HUES6 (cell line): ENCODE measurements at regions not wholly inside any gene's neighbourhood (a gene's known extent, or its start where the extent isn't known, plus 50 kb on each side); places are given as distances from the start of the nearest gene placed in this dataset.
"Not testable (repeated sequence)": the region's sequence is repeated elsewhere in the genome, so short reads cannot be mapped to it uniquely, and the experiment has no call there.

ENCODE experiments used
- H3K27ac ChIP-seq: 2 replicates; pipeline ENCODE4 v1.7.0; 2013; ENCODE audit warnings: low read depth, mild to moderate bottlenecking, low read length, inconsistent platforms
- H3K27me3 ChIP-seq: 2 replicates; pipeline ENCODE4 v1.6.1; 2013; ENCODE audit warnings: low read length; ENCODE audit not compliant: control insufficient read depth, insufficient read depth
- H3K36me3 ChIP-seq: 2 replicates; pipeline ENCODE4 v1.6.1; 2013; ENCODE audit warnings: low read length; ENCODE audit not compliant: control insufficient read depth, insufficient read depth
- H3K4me1 ChIP-seq: 2 replicates; pipeline ENCODE4 v1.6.1; 2013; ENCODE audit warnings: low read length; ENCODE audit not compliant: control insufficient read depth, insufficient read depth
- H3K4me3 ChIP-seq: 2 replicates; pipeline ENCODE4 v1.5.1; 2013; ENCODE audit warnings: low read depth, low read length
- H3K9ac ChIP-seq: one replicate; pipeline ENCODE4 v1.6.1; 2013; ENCODE audit warnings: mild to moderate bottlenecking, low read length
- H3K9me3 ChIP-seq: 2 replicates; pipeline ENCODE4 v1.6.1; 2013; ENCODE audit warnings: low read depth, low read length; ENCODE audit not compliant: control insufficient read depth, insufficient read depth

GRCh38 chrX:93868289-93868965 lies 194.4 kb downstream of the FAM133A start:
- H3K27ac ChIP-seq: no peak overlapping the region
- H3K4me1 ChIP-seq: 0 out of 2 replicates have a peak, but pooled peaks cover 6% of the 10 kb centered on the region
- no peak overlapping the region for H3K9ac ChIP-seq
- H3K27me3 ChIP-seq: no peaks in the 10 kb centered on the region
- no peaks in the 10 kb centered on the region for H3K36me3 ChIP-seq
- no peak overlapping the region for H3K4me3 ChIP-seq
- H3K9me3 ChIP-seq: peaks cover 14% of the 10 kb centered on the region

- H3K27me3 ChIP-seq: no peaks in the 10 kb centered on the region
- no peak overlapping the region for H3K27ac ChIP-seq
- H3K4me1 ChIP-seq: peaks cover 9% of the 10 kb centered on the region; the same call in 1 of the 2 replicates
- H3K36me3 ChIP-seq: peaks cover 4% of the 10 kb centered on the region; the same call in 1 of the 2 replicates
- H3K4me3 ChIP-seq: no peak overlapping the region
- H3K9ac ChIP-seq: no peak overlapping the region
- peaks cover 43% of the 10 kb centered on the region for H3K9me3 ChIP-seq
Measured at GRCh38 chrX:93874554-93874953, 200.5 kb downstream of the FAM133A start.

- no peaks in the 10 kb centered on the region for H3K27me3 ChIP-seq
Measured at GRCh38 chrX:93875621-93876282, 201.7 kb downstream of the FAM133A start.

GRCh38 chrX:93921041-93921440 lies 247.0 kb downstream of the FAM133A start:
- not testable (repeated sequence) for H3K36me3 ChIP-seq, H3K9ac ChIP-seq, H3K27me3 ChIP-seq, H3K27ac ChIP-seq, H3K4me3 ChIP-seq, H3K4me1 ChIP-seq, H3K9me3 ChIP-seq

More at GRCh38 chrX:93875621-93876282, 201.7 kb downstream of the FAM133A start:
- Histone ChIP-seq H3K9me3 (peaks cover 54% of the 10 kb centered on the region), H3K9ac (no peak overlapping the region), H3K4me3 (no peak overlapping the region), H3K4me1 (peaks cover 9% of the 10 kb centered on the region; the same call in 1 of the 2 replicates), H3K36me3 (peaks cover 4% of the 10 kb centered on the region; the same call in 1 of the 2 replicates), H3K27ac (no peak overlapping the region)

GRCh38 chrX:93932471-93933220 lies 258.6 kb downstream of the FAM133A start:
- Histone ChIP-seq H3K36me3 (no peaks in the 10 kb centered on the region), H3K4me1 (no peaks in the 10 kb centered on the region), H3K9me3 (peaks cover 10% of the 10 kb centered on the region; the same call in 1 of the 2 replicates), H3K27ac (no peak overlapping the region), H3K27me3 (no peaks in the 10 kb centered on the region), H3K9ac (no peak overlapping the region), H3K4me3 (no peak overlapping the region)

- Histone ChIP-seq H3K4me1 (no peaks in the 10 kb centered on the region), H3K9me3 (peaks cover 21% of the 10 kb centered on the region), H3K27me3 (no peaks in the 10 kb centered on the region), H3K36me3 (no peaks in the 10 kb centered on the region), H3K27ac (no peak overlapping the region), H3K4me3 (no peak overlapping the region), H3K9ac (no peak overlapping the region)
Measured at GRCh38 chrX:93977641-93978040, 303.6 kb downstream of the FAM133A start.

GRCh38 chrX:93985344-93986307 lies 311.6 kb downstream of the FAM133A start:
- no peak overlapping the region for H3K4me3 ChIP-seq
- H3K27me3 ChIP-seq: no peaks in the 10 kb centered on the region
- no peaks in the 10 kb centered on the region; the same call in 1 of the 2 replicates for H3K36me3 ChIP-seq
- peaks cover 7% of the 10 kb centered on the region; the same call in 1 of the 2 replicates for H3K9me3 ChIP-seq
- no peak overlapping the region for H3K9ac ChIP-seq
- H3K4me1 ChIP-seq: peaks cover 5% of the 10 kb centered on the region
- H3K27ac ChIP-seq: no peak overlapping the region
